Right renal cortex interstitium (tissue), 3 donors: ENCODE measurements at regions not wholly inside any gene's neighbourhood (a gene's known extent, or its start where the extent isn't known, plus 50 kb on each side); places are given as distances from the start of the nearest gene placed in this dataset.

ENCODE experiments used
- DNase-seq, 3 donors: peaks; one replicate each; pipeline ENCODE4 v3.0.0-alpha.2; 2013; ENCODE audit warnings: low read depth in 3 of 3, low spot score in 2 of 3

GRCh38 chr4:141783770-141784169 is 147.4 kb downstream of the IL15 start:
- no peak for DNase-seq

GRCh38 chr4:141786946-141787345 is 150.6 kb downstream of the IL15 start:
- no peak for DNase-seq

- DNase-seq: no peak
Observed at GRCh38 chr4:141788169-141788915, 152.0 kb downstream of the IL15 start.

- no peak for DNase-seq
Observed at GRCh38 chr4:141789716-141790115, 153.3 kb downstream of the IL15 start.

GRCh38 chr4:141792164-141792563 is 155.8 kb downstream of the IL15 start:
- DNase-seq: no peak

- DNase-seq: no peak
Observed at GRCh38 chr4:141797966-141798365, 161.6 kb downstream of the IL15 start.

- DNase-seq: no peak
Observed at GRCh38 chr4:141801558-141801957, 165.2 kb downstream of the IL15 start.

- no peak for DNase-seq
Observed at GRCh38 chr4:141802333-141802732, 165.9 kb downstream of the IL15 start.

- no peak for DNase-seq
Observed at GRCh38 chr4:141804836-141805235, 168.5 kb downstream of the IL15 start.

GRCh38 chr4:141807103-141807891 is 170.9 kb downstream of the IL15 start:
- DNase-seq: no peak

- DNase-seq: no peak
Observed at GRCh38 chr4:141810038-141810711, 173.8 kb downstream of the IL15 start.

GRCh38 chr4:141810712-141811375 is 174.5 kb downstream of the IL15 start:
- DNase-seq: no peak

- DNase-seq: no peak
Observed at GRCh38 chr4:141812158-141812557, 175.8 kb downstream of the IL15 start.

- DNase-seq: no peak
Observed at GRCh38 chr4:141814499-141814898, 178.1 kb downstream of the IL15 start.

GRCh38 chr4:141815646-141816045 is 179.3 kb downstream of the IL15 start:
- no peak for DNase-seq

GRCh38 chr4:141826260-141826659 is 189.9 kb downstream of the IL15 start:
- DNase-seq: no peak

GRCh38 chr4:141833209-141833608 is 196.8 kb downstream of the IL15 start:
- DNase-seq: no peak

GRCh38 chr4:141840299-141840986 is 204.1 kb downstream of the IL15 start:
- no peak for DNase-seq

- DNase-seq: no peak
Observed at GRCh38 chr4:141843136-141843535, 206.8 kb downstream of the IL15 start.

GRCh38 chr4:141845901-141846300 is 209.5 kb downstream of the IL15 start:
- no peak for DNase-seq
